ENCODE measurements at regions not wholly inside any gene's neighbourhood (a gene's known extent, or its start where the extent isn't known, plus 50 kb on each side); places are given as distances from the start of the nearest gene placed in this dataset.

DNA sequence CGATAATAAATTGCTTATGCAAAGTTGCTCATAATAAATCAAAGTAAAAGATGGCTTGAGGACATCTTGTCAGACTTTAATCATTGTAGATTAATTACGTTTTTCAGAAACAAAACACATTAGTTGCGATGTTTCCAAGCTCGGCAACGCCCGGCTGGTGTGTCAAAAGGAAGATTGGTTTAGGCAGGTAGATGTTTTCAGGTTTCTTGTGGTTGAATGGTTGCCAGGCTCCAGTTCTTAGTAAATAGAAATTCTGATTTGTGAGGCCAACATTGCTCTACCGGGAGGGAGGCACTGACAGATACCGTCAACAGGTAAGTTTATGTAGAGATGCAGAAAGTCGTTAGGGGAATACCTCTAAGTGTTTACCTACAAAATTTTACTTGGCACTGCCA is 280.3 kb downstream of the NPR3 start:
- no peak for DNase-seq

DNA sequence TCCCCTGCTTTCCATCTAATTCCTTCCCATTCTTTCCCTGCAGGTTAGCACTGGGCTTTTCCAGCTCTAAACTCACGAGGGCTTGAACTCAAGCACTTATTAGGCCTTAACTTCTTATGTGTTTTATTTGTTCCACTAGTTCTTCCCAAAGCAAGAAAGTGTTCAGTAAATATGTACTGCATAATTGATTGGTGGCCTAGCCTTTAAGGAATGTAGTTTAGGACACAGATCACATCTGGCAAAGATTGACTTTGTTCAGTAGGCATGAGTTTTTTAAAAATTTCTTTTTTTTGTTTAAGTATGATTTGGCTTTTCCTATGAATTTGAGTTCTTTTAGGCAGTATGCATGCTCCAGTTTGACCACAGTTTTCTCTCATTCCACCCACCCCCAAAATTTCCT is 285.2 kb downstream of the NPR3 start:
- DNase-seq: no peak

DNA sequence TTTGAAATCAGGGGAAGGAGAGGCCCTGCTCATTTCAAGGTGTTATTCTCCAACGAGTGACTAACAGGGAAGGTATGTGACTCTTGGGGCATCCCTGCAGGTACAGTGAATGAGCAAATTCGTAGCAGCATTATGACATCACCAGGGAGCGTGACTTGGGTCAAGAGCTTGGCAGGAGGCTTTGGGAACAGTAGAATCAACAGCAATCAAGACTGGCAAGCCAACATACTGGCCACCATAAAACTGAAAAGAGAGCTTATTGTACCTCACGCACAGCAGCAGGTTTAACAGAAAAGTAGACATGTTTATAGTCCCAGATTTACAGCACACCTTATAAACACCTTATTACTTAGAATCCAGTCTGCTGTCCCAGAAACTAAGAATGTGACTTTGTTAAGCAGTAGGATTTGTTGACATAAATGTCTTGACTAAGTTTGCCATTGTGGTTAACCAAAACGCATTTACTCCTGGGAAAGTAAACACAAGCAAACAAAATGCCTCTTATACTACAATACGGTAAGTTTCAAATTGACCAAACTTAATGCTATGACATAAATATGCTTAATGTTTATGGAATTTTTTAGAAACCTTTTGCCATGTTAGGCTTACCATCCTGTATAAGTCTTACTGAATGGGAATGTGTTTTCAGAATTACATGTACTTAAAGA is 297.8 kb downstream of the NPR3 start:
- DNase-seq: no peak

DNA sequence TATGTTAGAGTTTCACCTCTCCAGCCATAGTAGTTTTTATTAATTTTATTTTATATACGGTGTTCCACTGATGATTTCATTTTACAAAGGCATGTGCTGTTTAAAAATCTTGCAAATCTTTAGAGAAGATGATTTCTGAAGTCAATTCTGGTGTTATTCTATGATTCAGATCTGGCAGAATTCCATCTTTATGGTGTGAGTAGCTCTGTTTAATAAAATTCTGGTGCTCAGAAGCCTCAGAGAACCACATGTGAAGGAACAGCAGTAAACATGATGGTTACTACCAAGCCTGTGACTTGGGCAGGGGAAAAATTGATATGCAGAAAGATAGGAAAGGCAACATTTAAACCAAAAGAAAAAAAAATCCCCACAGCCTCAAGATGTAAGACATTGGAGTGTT is 299.7 kb downstream of the NPR3 start:
- DNase-seq: no peak

DNA sequence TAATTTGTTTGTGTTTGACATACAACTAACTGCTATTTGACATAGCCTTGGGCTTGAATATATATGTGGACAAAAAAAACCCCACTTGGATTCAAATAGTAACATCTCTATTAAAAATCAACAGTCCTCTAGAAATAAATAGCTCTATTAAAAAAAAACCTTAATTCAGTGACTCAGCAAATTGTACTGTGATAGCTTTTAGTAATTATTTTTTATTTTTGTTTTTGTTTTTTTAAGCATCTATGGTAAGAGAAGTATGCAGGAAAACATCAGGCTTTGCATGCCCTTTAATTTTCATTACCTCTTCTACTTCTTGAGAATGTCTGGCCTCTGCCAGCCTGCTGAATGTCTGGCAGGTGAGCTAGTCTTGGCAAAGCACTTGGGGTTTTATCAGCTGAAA is 300.7 kb downstream of the NPR3 start:
- no peak for DNase-seq

DNA sequence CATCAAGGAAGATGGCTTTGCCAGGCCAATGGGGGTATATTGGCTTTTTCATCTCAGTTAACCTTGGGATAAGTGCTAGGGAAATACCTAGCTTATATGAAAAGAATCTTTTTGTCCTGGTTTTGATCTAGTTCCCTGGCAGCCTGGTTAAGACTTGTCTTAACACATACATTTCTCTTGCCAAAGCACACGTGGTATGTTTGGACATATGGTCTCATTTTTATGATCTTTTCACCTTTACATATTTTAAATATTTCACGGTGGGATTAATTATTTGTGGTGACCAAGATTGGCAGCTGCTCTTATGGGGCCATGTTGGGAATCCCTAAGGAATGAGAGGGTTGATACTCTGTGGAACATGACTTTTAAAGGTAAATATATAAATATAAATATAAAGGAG is 312.5 kb downstream of the NPR3 start:
- DNase-seq: no peak

DNA sequence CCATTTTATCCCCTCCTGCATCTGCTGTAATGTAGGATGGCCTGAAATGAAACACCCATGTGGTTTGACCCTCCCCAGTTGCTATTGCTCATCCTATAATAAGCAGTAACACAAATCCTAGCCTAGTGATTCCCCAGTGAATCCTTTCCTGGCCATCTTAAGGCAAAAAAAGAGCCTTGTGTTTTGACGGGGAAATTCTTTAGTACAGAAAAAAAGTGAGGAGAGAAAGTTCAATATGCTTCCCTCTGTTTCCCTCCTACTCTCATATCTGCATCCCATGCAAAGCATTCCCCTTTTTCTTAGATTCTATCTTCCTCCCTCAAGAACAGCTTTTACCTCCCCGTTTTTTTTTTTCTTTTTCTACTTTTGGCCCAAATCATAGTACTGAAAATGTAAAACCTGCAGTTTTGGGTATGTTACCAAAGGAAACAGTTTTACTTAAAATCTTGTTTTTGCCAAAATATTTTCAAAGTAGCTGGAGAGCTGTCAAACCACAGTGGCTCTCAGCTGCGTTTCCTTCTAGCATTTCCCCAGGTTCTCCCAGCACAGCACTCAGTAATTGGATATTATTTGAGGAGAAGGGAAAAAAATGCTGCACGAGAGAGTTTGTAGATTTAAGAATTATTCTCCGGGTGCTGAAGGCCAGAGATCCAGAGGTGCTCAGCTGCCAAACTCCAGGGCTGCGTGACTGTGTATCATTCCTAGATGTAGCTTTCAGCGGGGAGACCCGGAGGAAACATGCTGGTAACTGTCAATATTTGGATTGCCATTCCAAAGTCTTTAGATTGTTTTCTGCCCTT is 321.4 kb downstream of the NPR3 start:
- DNase-seq: no peak

DNA sequence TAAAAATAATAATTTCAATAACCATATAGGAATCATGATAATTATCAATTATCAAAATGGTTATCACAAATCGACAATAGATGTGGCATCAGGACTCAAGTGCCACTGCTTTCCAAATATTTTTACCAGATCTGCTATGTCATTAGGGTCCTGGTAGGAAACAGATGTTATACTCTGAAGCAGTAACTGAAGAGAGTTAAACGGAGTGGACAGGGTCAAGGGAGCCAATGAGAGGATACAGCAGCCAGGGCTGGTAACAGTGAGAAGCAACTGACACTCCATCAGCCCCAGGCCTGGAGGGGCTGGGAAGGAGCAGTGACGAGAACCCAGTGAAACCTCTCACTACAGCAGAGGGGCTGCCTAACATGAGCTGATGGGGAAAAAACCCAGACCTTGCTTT is 322.4 kb downstream of the NPR3 start:
- no peak for DNase-seq

DNA sequence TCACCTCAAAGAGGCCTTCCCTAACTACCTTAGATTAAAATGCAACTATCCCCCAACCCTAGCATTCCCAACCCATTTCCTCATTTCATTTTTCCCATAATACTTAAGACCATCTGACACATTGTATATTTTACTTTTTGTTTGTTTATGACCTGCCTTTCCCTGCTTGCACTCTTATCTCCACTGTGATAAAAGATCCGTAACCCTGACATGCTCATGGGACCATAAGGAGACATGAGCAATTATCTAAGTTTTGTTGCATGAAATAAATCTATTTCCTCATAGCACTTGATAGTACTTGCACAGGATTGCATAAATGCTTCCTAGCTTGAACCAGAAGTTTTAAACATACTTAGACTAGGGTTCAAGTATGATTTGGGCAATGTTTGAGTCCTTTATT is 323.7 kb downstream of the NPR3 start:
- no peak for DNase-seq

DNA sequence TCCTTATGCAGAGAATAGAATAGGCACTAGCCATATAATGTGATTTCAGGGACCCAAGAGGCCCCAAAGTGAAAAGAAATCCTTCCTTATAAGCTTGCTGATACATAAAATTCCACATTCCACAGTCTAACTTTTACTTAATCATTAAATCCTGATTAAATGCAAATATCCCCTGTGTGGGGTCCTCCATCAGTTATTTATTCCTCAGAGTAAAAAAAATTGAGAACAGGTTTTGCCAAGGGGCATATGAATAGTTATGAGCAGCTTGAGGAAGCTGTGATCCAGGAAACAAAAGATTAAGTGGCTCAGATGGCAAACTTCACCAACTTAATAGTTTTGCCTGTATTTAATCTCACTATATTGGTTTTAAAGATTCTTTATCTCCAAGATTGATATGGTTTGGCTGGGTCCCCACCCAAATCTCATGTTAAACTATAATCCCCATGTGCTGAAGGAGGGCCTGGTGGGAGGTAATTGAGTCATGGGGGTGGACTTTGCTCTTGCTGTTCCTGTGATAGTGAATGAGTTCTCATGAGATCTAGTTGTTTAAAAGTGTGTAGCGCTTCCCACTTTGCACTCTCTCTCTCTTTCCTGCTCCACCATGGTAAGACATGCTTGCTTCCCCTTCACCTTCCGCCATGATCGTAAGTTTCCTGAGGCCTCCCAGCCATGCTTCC is 324.9 kb downstream of the NPR3 start:
- DNase-seq: no peak

DNA sequence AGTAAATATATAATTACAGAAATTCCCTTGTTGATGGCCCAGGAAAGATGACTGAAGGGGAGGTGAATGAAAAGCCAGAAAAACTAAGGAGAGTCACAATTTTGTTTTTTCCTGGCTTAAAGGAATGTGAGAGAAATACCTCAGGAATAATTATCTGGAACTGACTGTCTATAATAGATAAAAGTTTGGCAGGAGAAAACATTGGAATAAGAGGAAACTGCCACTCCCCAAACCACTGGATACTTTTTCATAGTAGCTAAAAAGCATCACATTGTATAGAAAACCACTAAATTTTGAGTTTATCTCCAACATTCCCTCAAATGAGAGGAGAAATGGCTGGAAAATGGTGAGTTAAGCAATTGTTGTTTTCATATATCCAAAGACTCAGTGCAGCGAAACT is 326.0 kb downstream of the NPR3 start:
- DNase-seq: no peak

DNA sequence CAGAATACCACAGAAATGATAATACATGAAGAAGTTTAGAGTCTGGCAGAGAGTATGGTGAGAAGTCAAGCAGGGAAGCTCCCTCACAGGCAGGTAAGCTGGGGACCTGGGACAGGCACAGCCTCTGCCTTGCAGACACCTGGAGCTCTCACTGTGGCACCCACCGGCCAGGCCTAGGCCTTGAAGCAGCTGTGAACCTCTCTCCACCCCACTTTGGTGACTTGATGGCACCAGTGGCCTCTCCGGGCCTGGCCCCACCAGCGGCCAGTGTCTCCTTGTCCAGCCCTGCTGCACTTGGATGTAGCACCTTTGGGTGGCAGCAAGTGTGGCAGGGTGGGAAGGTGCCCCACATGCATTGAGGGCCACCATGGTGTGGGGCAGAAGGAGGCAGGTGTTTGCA is 330.5 kb downstream of the NPR3 start:
- DNase-seq: no peak

DNA sequence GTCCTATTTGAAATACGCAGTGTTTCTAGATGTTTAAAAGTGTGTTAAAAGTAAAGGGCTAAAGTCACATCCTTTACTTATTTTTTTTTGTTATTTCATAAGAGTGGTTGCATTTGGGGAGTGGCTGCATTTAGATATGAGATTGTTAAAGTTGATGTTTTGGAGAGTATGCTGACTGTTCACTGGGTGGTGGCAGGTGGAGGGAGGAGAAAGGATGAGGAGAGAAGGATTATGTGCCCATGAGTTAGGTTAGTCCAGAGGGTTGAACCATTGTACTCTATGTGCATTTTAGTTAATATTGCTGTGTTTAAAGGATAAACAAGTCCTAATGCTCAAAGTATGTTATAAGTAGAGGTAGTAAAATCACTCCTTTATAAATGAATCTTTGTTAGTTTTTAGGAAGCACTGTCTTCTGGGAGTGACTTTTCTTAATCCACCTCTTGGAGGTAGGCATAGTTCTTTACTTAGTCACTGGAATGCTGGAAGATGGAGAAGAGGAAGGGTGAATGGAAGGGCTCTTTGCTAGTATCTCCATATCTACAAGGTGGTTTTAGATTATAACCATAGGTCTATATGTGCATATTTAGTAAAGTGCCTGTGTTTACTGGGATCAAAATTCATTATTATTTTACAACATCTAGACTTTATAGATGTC is 332.3 kb downstream of the NPR3 start:
- DNase-seq: no peak

DNA sequence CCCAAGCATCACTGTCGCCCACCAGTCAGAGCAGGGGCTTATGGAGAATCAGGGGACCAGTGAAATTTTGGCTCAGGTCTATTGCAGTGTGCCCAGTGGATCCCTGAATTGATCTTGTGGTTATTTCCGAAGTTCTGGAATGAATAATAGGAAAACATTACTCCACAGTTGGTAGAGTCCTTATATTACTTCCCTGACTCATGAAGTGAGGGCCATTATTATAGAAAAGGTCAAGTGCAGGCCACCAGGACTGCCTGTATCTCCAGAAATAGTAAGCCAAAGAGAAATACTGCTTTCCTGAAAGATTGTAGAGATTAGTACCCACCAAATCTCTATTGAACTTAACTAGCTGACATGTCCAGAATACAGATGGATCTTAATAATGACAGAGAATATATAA is 335.0 kb downstream of the NPR3 start:
- no peak for DNase-seq

DNA sequence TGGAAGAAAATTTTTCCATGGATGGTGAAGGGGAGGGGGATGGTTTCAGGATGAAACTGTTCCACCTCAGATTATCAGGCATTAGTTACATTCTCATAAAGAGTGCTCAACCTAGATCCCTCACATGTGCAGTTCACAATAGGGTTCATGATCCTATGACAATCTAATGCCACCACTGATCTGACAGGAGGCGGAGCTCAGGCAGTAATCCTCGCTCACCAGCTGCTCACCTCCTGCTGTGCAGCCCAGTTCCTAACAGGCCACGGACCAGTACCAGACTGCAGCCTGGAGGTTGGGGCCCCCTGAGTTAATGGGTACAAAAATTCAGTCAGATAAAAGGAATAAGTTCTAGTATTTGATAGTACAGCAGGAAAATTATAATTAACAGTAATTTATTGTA is 337.2 kb downstream of the NPR3 start:
- DNase-seq: no peak

DNA sequence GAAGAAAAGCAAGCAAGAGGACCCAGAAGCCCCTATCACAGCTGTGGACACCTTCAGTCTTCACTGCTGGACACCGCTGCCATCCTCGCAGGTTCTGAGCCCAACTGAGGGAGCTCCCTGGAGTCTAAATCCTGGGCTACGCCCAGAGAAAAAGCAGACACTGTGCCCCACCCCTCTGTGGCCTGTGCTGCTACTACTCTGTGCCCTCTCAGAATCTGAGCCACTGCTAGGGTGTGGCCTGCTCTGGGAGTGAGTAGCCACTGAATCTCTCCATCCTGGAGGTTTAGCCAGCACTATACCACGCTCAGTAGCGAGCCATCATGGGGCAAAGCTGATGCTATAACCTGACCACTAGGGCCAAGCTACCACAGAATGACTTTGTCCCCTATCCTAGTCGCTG is 338.2 kb downstream of the NPR3 start:
- DNase-seq: no peak

DNA sequence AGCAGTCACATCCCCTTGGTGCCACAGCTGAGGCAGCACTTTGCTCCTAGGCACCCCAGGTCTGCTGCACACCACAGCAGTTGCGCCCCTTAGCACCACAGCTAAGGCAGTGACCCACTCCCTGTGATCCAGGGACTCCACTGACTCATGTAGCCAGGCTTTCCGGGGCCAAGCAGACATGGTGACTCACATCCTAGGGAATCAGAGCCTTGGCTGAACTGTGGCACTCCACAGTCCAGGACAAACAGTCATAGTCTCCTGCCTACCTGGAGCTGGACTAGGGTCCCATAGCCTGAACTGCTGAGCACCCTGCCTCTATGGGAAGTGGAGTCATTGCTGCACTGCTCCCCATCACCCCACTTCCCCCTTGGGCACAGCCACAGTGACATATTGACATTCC is 338.7 kb downstream of the NPR3 start:
- no peak for DNase-seq

DNA sequence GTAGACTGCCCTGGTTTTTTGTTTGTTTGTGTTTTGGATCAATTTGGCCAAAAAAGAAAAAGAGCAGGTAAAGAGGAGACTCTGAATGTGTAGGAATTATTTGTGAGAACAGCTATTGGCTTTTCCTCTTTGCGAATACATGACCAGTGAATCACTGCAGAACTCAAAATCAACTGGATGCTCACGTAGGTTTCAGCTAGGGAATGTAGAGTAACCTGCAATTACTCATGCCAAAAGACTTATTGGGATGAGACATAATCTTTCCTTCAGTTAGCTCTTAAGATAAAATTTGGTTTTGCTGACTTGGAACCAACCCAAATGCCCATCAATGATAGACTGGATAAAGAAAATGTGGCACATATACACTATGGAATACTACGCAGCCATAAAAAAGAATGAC is 348.0 kb downstream of the NPR3 start:
- DNase-seq: no peak

DNA sequence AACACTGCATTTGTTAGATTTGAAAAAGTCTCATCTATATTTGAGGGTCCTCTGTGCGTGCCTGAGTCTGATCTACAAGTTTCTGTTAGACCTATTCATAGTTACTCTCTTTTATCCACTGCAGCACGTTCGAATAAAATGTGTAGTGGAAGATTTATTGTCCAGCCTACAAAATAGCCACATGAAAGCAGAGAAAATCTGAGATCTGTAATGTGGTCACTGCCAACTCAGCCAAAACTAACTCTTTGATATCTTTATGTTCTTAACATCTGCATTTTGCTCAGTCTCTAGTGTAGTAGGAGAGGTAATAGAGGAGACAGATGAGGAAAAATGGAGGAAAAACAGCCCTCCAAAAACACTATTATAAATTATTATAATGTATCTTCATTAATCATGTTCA is 354.0 kb downstream of the NPR3 start:
- no peak for DNase-seq

DNA sequence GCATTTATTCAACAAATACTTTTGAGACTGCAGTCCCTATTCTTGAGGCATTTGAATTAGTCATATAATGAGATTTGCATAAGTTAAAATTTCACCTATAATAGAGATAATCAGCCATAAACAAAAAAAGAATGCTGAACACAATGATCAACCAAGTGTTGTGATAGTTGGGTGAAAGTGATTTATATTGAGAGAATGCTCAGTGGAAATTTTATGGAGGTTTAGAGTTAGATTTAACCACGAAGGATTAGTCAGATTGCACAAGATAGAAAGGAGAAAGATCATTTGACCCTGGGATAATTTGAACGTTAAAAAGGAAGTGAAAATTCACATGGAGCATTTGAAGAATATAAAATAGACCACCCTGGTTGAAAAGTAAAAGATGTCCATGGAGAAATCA is 356.2 kb downstream of the NPR3 start:
- no peak for DNase-seq

DNA sequence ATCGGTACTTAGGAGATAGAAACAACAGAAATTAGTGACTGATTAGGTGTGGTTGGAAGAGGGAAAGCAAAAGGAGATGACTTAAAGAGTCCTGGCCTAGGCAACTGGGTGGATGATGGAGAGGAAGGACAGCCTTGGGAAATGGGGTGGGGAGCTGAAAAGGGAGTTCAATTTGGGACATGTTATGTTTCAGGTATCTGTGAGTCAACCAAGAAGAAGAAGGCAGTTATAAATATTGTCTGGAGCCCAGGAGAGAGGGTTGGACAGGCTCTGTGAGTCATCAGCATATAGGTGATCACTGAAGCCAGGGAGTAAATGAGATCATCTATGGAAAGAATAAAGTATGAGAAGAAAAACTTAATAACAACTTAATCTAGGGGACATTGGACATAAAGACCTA is 357.7 kb downstream of the NPR3 start:
- no peak for DNase-seq

DNA sequence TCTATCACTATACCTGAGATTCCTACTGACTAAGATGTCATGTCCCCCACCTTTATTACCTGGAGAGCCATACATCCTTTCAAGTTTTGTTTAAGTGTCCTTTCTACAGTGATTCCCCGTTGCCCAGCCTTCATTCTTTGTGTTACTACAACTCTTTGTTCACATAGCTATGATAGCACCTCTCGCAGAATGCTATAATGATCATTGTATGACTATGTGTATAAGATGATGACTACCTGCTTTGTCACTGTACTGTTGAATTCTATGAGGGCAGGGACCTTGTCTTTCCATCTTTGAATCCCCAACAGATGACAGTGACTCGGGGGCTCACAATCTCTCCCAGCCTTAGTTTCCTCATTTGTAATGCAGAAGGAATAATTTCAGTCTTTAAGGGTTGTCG is 361.2 kb downstream of the NPR3 start:
- no peak for DNase-seq

DNA sequence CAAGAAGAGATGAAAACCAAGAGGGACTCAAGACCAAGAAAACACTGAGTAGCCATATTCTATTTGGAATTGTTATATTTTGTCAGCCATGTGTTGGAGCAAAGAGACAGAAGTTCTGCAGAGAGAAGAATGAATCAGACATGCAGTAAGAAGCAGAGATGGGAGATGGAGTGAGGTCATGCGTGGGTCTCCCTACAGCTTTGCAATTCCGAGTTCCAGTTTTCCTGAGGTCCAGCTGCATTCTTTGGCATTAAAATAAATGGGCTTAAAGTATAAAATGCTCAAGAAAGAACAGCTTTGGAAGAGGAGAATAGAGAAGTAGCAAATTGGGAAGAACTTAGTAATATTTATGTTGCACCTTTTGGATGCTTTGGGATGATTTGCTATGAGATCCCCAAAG is 361.6 kb downstream of the NPR3 start:
- DNase-seq: no peak

DNA sequence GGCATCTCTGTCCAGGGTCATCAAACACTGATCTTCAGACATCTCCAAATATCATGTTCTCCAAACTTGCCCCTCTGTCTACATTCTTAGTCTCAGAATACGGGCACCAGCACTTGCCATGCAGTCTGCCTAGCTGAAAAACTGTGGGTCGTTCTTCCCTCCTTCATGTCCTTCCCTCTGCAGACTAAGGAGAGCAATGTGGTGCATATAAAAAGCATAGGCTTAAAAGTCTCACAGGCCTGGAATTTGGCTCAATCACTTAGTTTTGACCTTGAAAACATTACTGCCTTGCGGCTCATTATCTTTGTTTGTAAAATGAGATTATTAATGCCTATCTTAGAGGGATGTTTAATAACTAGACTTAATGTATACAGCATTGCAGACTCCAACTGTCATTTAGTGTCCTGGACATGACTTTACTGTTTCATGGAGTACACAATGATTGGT is 362.8 kb downstream of the NPR3 start:
- no peak for DNase-seq
